ENCODE measurements at regions not wholly inside any gene's neighbourhood (a gene's known extent, or its start where the extent isn't known, plus 50 kb on each side); places are given as distances from the start of the nearest gene placed in this dataset.

DNA sequence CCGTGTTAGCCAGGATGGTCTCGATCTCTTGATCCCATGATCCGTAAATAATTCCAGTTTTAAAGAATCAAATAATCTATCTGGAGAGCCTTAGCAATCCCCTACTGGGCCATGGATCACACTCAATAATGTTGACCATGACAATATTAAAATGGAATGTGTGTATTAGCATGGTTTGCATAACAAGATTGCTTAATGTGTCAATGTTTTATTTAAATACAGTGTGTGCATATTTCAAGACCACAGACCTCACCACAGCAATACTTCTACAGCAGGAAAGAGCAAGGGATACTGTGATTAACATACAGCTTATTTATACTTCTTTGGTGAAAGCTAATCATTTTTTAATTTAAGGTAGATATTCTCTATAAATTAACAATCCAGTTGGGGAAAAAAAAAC lies 470.4 kb downstream of the TFAP2B start:
- Mint-ChIP-seq H3K4me3 (no peak overlapping the region), H3K36me3 (no peaks in the 10 kb centered on the region), H3K27ac (no peak overlapping the region), H3K9me3 (peaks cover 0 to 3% (median 3%) of the 10 kb centered on the region in 3 donors), H3K4me1 (no peaks in the 10 kb centered on the region), H3K27me3 (no peaks in the 10 kb centered on the region)
- Histone ChIP-seq H3K27me3 (replicated peaks in 1 of 2; ENCODE audit: control insufficient read depth in 2 of 2, extremely low read depth in 1 of 2, insufficient read depth in 2 of 2, low read length in 1 of 2) (no peaks in the 10 kb centered on the region), H3K9me3 (no peaks in the 10 kb centered on the region), H3K4me3 (ENCODE audit: control insufficient read depth in 1 of 2, extremely low read depth in 1 of 2, low read length in 1 of 2) (no peak overlapping the region), H3K36me3 (ENCODE audit: control insufficient read depth in 2 of 2, extremely low read depth in 1 of 2, insufficient read depth in 1 of 2, low read length in 1 of 2) (no peaks in the 10 kb centered on the region), H3K27ac (ENCODE audit: low read length) (no peak overlapping the region), H3K4me1 (ENCODE audit: control insufficient read depth in 1 of 2, extremely low read depth in 1 of 2, insufficient read depth in 2 of 2, low read length in 2 of 2) (no peaks in the 10 kb centered on the region)
- WGBS (ENCODE audit: insufficient coverage): no CpG with 5 or more reads among the region's 3 CpGs
- DNase-seq (no peak), ATAC-seq (replicated peaks in 1 of 4) (no peak)
- ChIA-PET POLR2A (no interaction called here), CTCF (no interaction called here)

DNA sequence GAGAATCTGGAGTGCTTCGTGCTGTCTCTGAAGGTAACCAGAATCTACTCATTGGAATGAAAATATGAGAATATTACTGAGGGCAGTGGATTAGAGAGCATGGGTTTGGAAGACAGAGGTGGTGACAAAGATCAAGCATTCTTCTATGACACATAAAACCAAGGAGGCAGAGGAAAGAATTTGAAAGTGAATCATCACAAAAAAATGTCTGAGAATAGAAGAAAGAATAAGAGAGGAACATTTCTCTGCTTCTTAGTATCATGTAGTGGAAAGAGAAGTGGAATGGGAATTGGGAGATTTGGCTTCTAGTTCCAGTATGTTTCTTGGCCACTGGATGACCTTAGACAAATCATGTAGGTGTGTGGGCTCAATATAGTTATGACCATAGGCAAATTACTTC lies 474.0 kb downstream of the TFAP2B start:
- ChIA-PET CTCF (no interaction called here), POLR2A (no interaction called here)
- Mint-ChIP-seq H3K9me3 (peaks cover 0 to 3% (median 0%) of the 10 kb centered on the region in 3 donors), H3K4me3 (no peak overlapping the region), H3K27ac (no peak overlapping the region), H3K4me1 (no peaks in the 10 kb centered on the region), H3K36me3 (no peaks in the 10 kb centered on the region), H3K27me3 (no peaks in the 10 kb centered on the region)
- Histone ChIP-seq H3K9me3 (no peaks in the 10 kb centered on the region), H3K27ac (ENCODE audit: low read length) (no peak overlapping the region), H3K27me3 (replicated peaks in 1 of 2; ENCODE audit: control insufficient read depth in 2 of 2, extremely low read depth in 1 of 2, insufficient read depth in 2 of 2, low read length in 1 of 2) (no peaks in the 10 kb centered on the region), H3K36me3 (ENCODE audit: control insufficient read depth in 2 of 2, extremely low read depth in 1 of 2, insufficient read depth in 1 of 2, low read length in 1 of 2) (no peaks in the 10 kb centered on the region), H3K4me3 (ENCODE audit: control insufficient read depth in 1 of 2, extremely low read depth in 1 of 2, low read length in 1 of 2) (no peak overlapping the region), H3K4me1 (ENCODE audit: control insufficient read depth in 1 of 2, extremely low read depth in 1 of 2, insufficient read depth in 2 of 2, low read length in 2 of 2) (no peaks in the 10 kb centered on the region)
- ATAC-seq (replicated peaks in 1 of 4) (no peak), DNase-seq (no peak)
- WGBS (ENCODE audit: insufficient coverage): no CpG with 5 or more reads among the region's 1 CpG

DNA sequence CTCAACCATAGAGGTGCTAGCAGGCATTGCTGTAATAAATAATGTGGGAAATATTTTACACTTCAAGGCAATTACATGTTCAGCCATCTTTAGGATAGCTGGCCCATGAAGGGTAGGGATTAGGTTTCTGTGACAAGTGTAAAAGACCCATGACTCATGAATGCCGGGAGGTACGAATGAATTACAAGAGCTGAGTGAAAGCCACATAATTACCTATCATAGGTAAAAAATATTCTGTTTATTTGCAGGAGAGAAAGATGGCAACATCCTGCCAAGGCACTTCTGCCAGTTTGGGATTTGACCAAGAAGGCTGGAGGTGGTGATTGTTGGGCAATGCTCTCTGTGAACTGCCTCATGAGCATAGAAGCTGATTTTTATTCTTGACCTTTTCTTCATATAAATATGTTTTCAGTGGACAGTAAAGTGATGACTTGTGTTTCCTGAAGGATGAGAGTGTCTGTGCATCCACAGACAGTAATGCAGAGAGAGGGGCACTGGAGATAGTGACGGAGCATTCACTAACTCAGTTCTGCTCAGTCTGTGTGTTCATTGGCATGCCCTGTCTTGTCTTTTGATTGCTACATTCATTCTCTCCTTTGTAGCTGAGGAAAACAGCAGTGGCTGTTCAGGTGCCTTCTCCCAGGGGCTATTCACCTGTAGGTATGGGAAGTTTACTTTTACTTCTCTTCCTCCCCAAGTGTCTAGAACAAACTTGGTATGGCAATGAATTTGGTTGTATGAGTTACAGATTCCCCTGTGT lies 481.1 kb downstream of the TFAP2B start:
- ChIA-PET CTCF (no interaction called here), POLR2A (no interaction called here)
- Mint-ChIP-seq H3K27ac (no peak overlapping the region), H3K9me3 (peaks cover 3 to 9% (median 4%) of the 10 kb centered on the region in 3 donors), H3K27me3 (no peaks in the 10 kb centered on the region), H3K36me3 (no peaks in the 10 kb centered on the region), H3K4me3 (no peak overlapping the region), H3K4me1 (no peaks in the 10 kb centered on the region)
- WGBS (ENCODE audit: insufficient coverage): no CpG with 5 or more reads among the region's 3 CpGs
- Histone ChIP-seq H3K27ac (ENCODE audit: low read length) (no peak overlapping the region), H3K4me3 (ENCODE audit: control insufficient read depth in 1 of 2, extremely low read depth in 1 of 2, low read length in 1 of 2) (no peak overlapping the region), H3K9me3 (no peaks in the 10 kb centered on the region), H3K4me1 (ENCODE audit: control insufficient read depth in 1 of 2, extremely low read depth in 1 of 2, insufficient read depth in 2 of 2, low read length in 2 of 2) (no peaks in the 10 kb centered on the region), H3K36me3 (ENCODE audit: control insufficient read depth in 2 of 2, extremely low read depth in 1 of 2, insufficient read depth in 1 of 2, low read length in 1 of 2) (no peaks in the 10 kb centered on the region), H3K27me3 (replicated peaks in 1 of 2; ENCODE audit: control insufficient read depth in 2 of 2, extremely low read depth in 1 of 2, insufficient read depth in 2 of 2, low read length in 1 of 2) (no peaks in the 10 kb centered on the region)
- DNase-seq (no peak), ATAC-seq (replicated peaks in 1 of 4) (no peak)

DNA sequence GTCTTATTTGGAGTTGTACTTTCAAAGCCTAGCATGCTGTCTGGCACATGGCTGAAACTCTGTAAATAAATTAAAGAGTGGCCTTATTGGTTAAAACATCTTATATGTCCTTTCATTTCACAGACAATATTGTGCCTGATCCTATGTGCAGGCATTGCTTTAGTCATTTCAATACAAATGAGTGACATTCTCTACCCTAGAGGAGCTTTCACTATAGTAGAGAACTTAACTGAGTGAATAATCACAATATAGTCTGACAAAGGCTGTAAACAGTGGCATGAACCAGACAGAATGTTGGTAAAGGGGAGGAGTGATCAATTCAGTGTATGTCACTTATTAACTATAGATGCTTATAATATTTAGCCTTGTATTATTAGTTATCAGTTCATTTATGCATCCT lies 481.8 kb downstream of the TFAP2B start:
- CTCF ChIA-PET: no interaction called here
- no peak for ATAC-seq (replicated peaks in 1 of 4)
- Mint-ChIP-seq H3K27me3 (no peaks in the 10 kb centered on the region), H3K27ac (no peak overlapping the region), H3K9me3 (peaks cover 3 to 9% (median 4%) of the 10 kb centered on the region in 3 donors), H3K4me1 (no peaks in the 10 kb centered on the region), H3K36me3 (no peaks in the 10 kb centered on the region), H3K4me3 (no peak overlapping the region)
- H3K27me3 ChIP-seq (replicated peaks in 1 of 2; ENCODE audit: control insufficient read depth in 2 of 2, extremely low read depth in 1 of 2, insufficient read depth in 2 of 2, low read length in 1 of 2): no peaks in the 10 kb centered on the region
- H3K4me1 ChIP-seq (ENCODE audit: control insufficient read depth in 1 of 2, extremely low read depth in 1 of 2, insufficient read depth in 2 of 2, low read length in 2 of 2): no peaks in the 10 kb centered on the region
- H3K36me3 ChIP-seq (ENCODE audit: control insufficient read depth in 2 of 2, extremely low read depth in 1 of 2, insufficient read depth in 1 of 2, low read length in 1 of 2): no peaks in the 10 kb centered on the region
- POLR2A ChIA-PET: no interaction called here
- DNase-seq: no peak
- H3K4me3 ChIP-seq (ENCODE audit: control insufficient read depth in 1 of 2, extremely low read depth in 1 of 2, low read length in 1 of 2): no peak overlapping the region
- H3K27ac ChIP-seq (ENCODE audit: low read length): no peak overlapping the region
- no peaks in the 10 kb centered on the region for H3K9me3 ChIP-seq

DNA sequence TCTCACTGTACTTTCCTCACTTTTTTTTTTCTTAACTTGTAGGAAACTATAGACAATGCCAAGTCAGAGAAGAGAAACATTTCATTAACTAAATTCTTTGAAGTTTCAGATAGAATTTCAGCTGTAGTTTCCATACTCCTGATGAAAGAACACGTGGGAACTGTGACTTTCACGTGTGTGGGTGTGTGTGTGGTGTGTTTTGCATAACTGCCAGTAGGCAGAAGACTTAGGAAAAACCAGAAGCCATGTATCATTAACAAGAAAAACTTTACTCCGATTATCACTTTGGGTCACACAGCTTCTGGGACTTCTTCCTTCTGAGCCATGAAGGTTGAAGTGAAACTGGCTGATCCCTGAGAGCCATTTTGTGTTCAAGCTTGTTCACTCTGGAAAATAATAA lies 483.3 kb downstream of the TFAP2B start:
- Histone ChIP-seq H3K4me1 (ENCODE audit: control insufficient read depth in 1 of 2, extremely low read depth in 1 of 2, insufficient read depth in 2 of 2, low read length in 2 of 2) (no peaks in the 10 kb centered on the region), H3K9me3 (no peaks in the 10 kb centered on the region), H3K36me3 (ENCODE audit: control insufficient read depth in 2 of 2, extremely low read depth in 1 of 2, insufficient read depth in 1 of 2, low read length in 1 of 2) (no peaks in the 10 kb centered on the region), H3K27ac (ENCODE audit: low read length) (no peak overlapping the region), H3K4me3 (ENCODE audit: control insufficient read depth in 1 of 2, extremely low read depth in 1 of 2, low read length in 1 of 2) (no peak overlapping the region), H3K27me3 (replicated peaks in 1 of 2; ENCODE audit: control insufficient read depth in 2 of 2, extremely low read depth in 1 of 2, insufficient read depth in 2 of 2, low read length in 1 of 2) (no peaks in the 10 kb centered on the region)
- Mint-ChIP-seq H3K9me3 (peaks cover 3 to 9% (median 4%) of the 10 kb centered on the region in 3 donors), H3K4me1 (no peaks in the 10 kb centered on the region), H3K36me3 (no peaks in the 10 kb centered on the region), H3K27me3 (no peaks in the 10 kb centered on the region), H3K4me3 (no peak overlapping the region), H3K27ac (no peak overlapping the region)
- POLR2A ChIA-PET: no interaction called here
- CTCF ChIA-PET: no interaction called here
- ATAC-seq (replicated peaks in 1 of 4) (no peak), DNase-seq (no peak)
- WGBS (ENCODE audit: insufficient coverage): no CpG with 5 or more reads among the region's 3 CpGs

DNA sequence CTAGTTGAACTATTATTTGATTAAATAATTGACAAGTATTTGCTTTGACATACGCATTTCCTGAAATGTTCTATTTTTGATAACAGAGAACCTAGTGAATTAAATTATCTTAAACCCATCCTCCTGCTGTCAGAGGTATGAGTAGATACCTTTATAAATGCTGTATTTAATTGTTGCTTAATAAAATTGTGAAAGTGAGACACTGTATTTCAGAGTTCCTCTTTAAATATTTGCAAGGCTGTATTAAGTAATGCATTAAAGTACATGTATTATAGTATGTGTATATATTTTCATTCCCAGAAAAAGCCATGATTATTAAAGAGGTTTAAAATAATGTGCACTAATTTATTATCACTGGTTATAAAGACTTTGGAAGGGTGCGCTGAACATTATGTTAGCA lies 483.8 kb downstream of the TFAP2B start:
- no peak overlapping the region for H3K27ac Mint-ChIP-seq
- WGBS (ENCODE audit: insufficient coverage): no CpG with 5 or more reads among the region's 2 CpGs
- no peaks in the 10 kb centered on the region for H3K4me1 Mint-ChIP-seq
- no peak overlapping the region for H3K4me3 Mint-ChIP-seq
- Histone ChIP-seq H3K4me3 (ENCODE audit: control insufficient read depth in 1 of 2, extremely low read depth in 1 of 2, low read length in 1 of 2) (no peak overlapping the region), H3K27me3 (replicated peaks in 1 of 2; ENCODE audit: control insufficient read depth in 2 of 2, extremely low read depth in 1 of 2, insufficient read depth in 2 of 2, low read length in 1 of 2) (no peaks in the 10 kb centered on the region), H3K36me3 (ENCODE audit: control insufficient read depth in 2 of 2, extremely low read depth in 1 of 2, insufficient read depth in 1 of 2, low read length in 1 of 2) (no peaks in the 10 kb centered on the region), H3K9me3 (no peaks in the 10 kb centered on the region), H3K4me1 (ENCODE audit: control insufficient read depth in 1 of 2, extremely low read depth in 1 of 2, insufficient read depth in 2 of 2, low read length in 2 of 2) (no peaks in the 10 kb centered on the region), H3K27ac (ENCODE audit: low read length) (no peak overlapping the region)
- ATAC-seq (replicated peaks in 1 of 4) (no peak), DNase-seq (no peak)
- CTCF ChIA-PET: no interaction called here
- H3K9me3 Mint-ChIP-seq: peaks cover 3 to 8% (median 4%) of the 10 kb centered on the region in 3 donors
- H3K27me3 Mint-ChIP-seq: no peaks in the 10 kb centered on the region
- POLR2A ChIA-PET: no interaction called here
- no peaks in the 10 kb centered on the region for H3K36me3 Mint-ChIP-seq

DNA sequence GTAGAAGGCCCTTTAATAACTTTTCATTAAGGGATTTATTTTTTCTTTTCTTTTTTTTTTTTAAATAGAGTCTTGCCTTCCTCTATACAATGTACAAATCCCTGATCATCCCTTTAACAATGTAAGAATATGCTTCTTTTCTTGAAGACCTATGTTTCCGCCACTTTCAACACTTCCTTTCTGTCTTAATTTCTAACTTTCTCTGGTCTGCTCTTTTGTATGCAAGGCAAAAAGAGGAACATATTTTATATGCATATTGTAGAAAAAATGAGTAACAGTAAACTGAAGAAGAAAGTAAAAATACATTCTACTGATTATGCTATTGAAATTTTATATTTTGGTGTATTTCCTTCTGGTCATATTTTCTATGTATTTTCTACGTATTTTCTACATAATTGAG lies 484.7 kb downstream of the TFAP2B start:
- Mint-ChIP-seq H3K27ac (no peak overlapping the region), H3K36me3 (no peaks in the 10 kb centered on the region), H3K27me3 (no peaks in the 10 kb centered on the region), H3K9me3 (peaks cover 2 to 4% (median 3%) of the 10 kb centered on the region in 3 donors), H3K4me3 (no peak overlapping the region), H3K4me1 (no peaks in the 10 kb centered on the region)
- POLR2A ChIA-PET: no interaction called here
- Histone ChIP-seq H3K9me3 (no peaks in the 10 kb centered on the region), H3K4me1 (ENCODE audit: control insufficient read depth in 1 of 2, extremely low read depth in 1 of 2, insufficient read depth in 2 of 2, low read length in 2 of 2) (no peaks in the 10 kb centered on the region), H3K36me3 (ENCODE audit: control insufficient read depth in 2 of 2, extremely low read depth in 1 of 2, insufficient read depth in 1 of 2, low read length in 1 of 2) (no peaks in the 10 kb centered on the region), H3K4me3 (ENCODE audit: control insufficient read depth in 1 of 2, extremely low read depth in 1 of 2, low read length in 1 of 2) (no peak overlapping the region), H3K27me3 (replicated peaks in 1 of 2; ENCODE audit: control insufficient read depth in 2 of 2, extremely low read depth in 1 of 2, insufficient read depth in 2 of 2, low read length in 1 of 2) (no peaks in the 10 kb centered on the region), H3K27ac (ENCODE audit: low read length) (no peak overlapping the region)
- no CpG with 5 or more reads among the region's 2 CpGs for WGBS (ENCODE audit: insufficient coverage)
- no peak for ATAC-seq (replicated peaks in 1 of 4)
- no peak for DNase-seq
- CTCF ChIA-PET: no interaction called here

All from T-cell (primary cell).